SH-SY5Y (cell line): ENCODE measurements at regions not wholly inside any gene's neighbourhood (a gene's known extent, or its start where the extent isn't known, plus 50 kb on each side); places are given as distances from the start of the nearest gene placed in this dataset.

Experiments used
- GATA2 ChIP-seq: IDR thresholded peaks from 2 replicates; pipeline ENCODE4 v1.6.1; 2011; ENCODE audit warnings: mild to moderate bottlenecking, low read depth, low read length
- GATA3 ChIP-seq: IDR thresholded peaks from 2 replicates; pipeline ENCODE4 v1.6.1; 2011; ENCODE audit warnings: low read depth, mild to moderate bottlenecking, low read length, moderate library complexity

GRCh38 chr14:62585247-62585646 is 460.0 kb downstream of the KCNH5 start:
- TF ChIP-seq GATA3 = no peak
- no peak for TF ChIP-seq GATA2

- no peak for TF ChIP-seq GATA3
- no peak for TF ChIP-seq GATA2
Observed at GRCh38 chr14:62592877-62593276, 452.4 kb downstream of the KCNH5 start.

GRCh38 chr14:62597143-62597542 is 448.1 kb downstream of the KCNH5 start:
- no peak for TF ChIP-seq GATA3
- no peak for TF ChIP-seq GATA2

GRCh38 chr14:62599616-62600385 is 445.5 kb downstream of the KCNH5 start:
- TF ChIP-seq GATA3 = no peak
- TF ChIP-seq GATA2 = no peak

- no peak for TF ChIP-seq GATA3
- no peak for TF ChIP-seq GATA2
Observed at GRCh38 chr14:62602712-62603111, 442.5 kb downstream of the KCNH5 start.

- TF ChIP-seq GATA3 = no peak
- TF ChIP-seq GATA2 = no peak
Observed at GRCh38 chr14:62604524-62604923, 440.7 kb downstream of the KCNH5 start.

GRCh38 chr14:62614122-62614521 is 431.1 kb downstream of the KCNH5 start:
- TF ChIP-seq GATA3 = no peak
- TF ChIP-seq GATA2 = no peak

GRCh38 chr14:62616668-62617067 is 428.6 kb downstream of the KCNH5 start:
- TF ChIP-seq GATA3 (no peak), GATA2 (no peak)

GRCh38 chr14:62626416-62626815 is 418.8 kb downstream of the KCNH5 start:
- TF ChIP-seq GATA3 (no peak), GATA2 (no peak)

- no peak for TF ChIP-seq GATA3
- no peak for TF ChIP-seq GATA2
Observed at GRCh38 chr14:62629176-62629725, 416.0 kb downstream of the KCNH5 start.

- TF ChIP-seq GATA2 = no peak
- no peak for TF ChIP-seq GATA3
Observed at GRCh38 chr14:62631176-62631575, 414.1 kb downstream of the KCNH5 start.

GRCh38 chr14:62632771-62633170 is 412.5 kb downstream of the KCNH5 start:
- TF ChIP-seq GATA3 = no peak
- TF ChIP-seq GATA2 = no peak

GRCh38 chr14:62645649-62646048 is 399.6 kb downstream of the KCNH5 start:
- no peak for TF ChIP-seq GATA3
- no peak for TF ChIP-seq GATA2
